ENCODE measurements at regions not wholly inside any gene's neighbourhood (a gene's known extent, or its start where the extent isn't known, plus 50 kb on each side); places are given as distances from the start of the nearest gene placed in this dataset.

- TF ChIP-seq ZNF462 (CRISPR knock-in tag; IDR thresholded peaks at IDR 0.05) (no peak), JUNB (IDR thresholded peaks at IDR 0.05; ENCODE audit: unreplicated experiment) (no peak)
These were observed 123.7 kb upstream of the RNF32 start (continued) for GRCh38 chr7:156516791-156517378.

GRCh38 chr7:156515911-156516790 is 124.4 kb upstream of the RNF32 start:
- no peaks in the 10 kb centered on the region for H3K36me3 ChIP-seq (ENCODE audit: insufficient read depth)
- H3K27ac ChIP-seq (ENCODE audit: low read depth), result no peak overlapping the region
- Mint-ChIP-seq H3K9me3 (peaks cover 2% of the 10 kb centered on the region; the same call in 1 of the 3 replicates), H3K4me3 (no peak overlapping the region), H3K4me1 (peaks cover 3% of the 10 kb centered on the region; the same call in 1 of the 3 replicates), H3K27me3 (ENCODE audit: insufficient read depth, low read depth, poor library complexity) (peaks cover 11% of the 10 kb centered on the region), H3K36me3 (ENCODE audit: low read depth) (0 out of 3 replicates have a peak, but pooled peaks cover 2% of the 10 kb centered on the region), H3K27ac (no peak overlapping the region)
- H4K20me1 ChIP-seq (replicated peaks; ENCODE audit: insufficient read depth), result no peaks in the 10 kb centered on the region
- TF ChIP-seq EZH2phosphoT487 (IDR thresholded peaks at IDR 0.05; ENCODE audit: unreplicated experiment) (no peak), REST (IDR thresholded peaks at IDR 0.05; ENCODE audit: unreplicated experiment) (no peak), CTCF (conservative IDR thresholded peaks at IDR 0.05; ENCODE audit: low read depth in 2 of 2) (0 out of 4 replicates have a peak, but pooled peaks of 1 of the 2 experiments have one; percentile 8)
- H3K79me2 ChIP-seq (replicated peaks; ENCODE audit: insufficient read depth), result no peaks in the 10 kb centered on the region
- H3K4me3 ChIP-seq, result no peak overlapping the region
- no peaks in the 10 kb centered on the region for H3K4me1 ChIP-seq (ENCODE audit: insufficient read depth)
- DNase-seq (ENCODE audit: low spot score) (no peak), ATAC-seq (peak; percentile 36; the same call in 1 of the 3 replicates)
- no peak overlapping the region for H2AFZ ChIP-seq
- H3K27me3 ChIP-seq (ENCODE audit: insufficient read depth), result no peaks in the 10 kb centered on the region
- H3F3A ChIP-seq (replicated peaks; ENCODE audit: low read depth), result no peaks in the 10 kb centered on the region
- H3K9me2 ChIP-seq (ENCODE audit: insufficient read depth), result no peaks in the 10 kb centered on the region
- no peak overlapping the region for H3K4me2 ChIP-seq

Data from GM23338 (cell line).